GM19324 (cell line): ENCODE measurements at regions not wholly inside any gene's neighbourhood (a gene's known extent, or its start where the extent isn't known, plus 50 kb on each side); places are given as distances from the start of the nearest gene placed in this dataset.

Experiments
- ATAC-seq: cut with Tn5 transposase; IDR thresholded peaks from one replicate; pipeline ENCODE4 v1.9.1; 2021; ENCODE audit warnings: mild to moderate bottlenecking, moderate library complexity; ENCODE audit not compliant: unreplicated experiment, low FRiP score

DNA sequence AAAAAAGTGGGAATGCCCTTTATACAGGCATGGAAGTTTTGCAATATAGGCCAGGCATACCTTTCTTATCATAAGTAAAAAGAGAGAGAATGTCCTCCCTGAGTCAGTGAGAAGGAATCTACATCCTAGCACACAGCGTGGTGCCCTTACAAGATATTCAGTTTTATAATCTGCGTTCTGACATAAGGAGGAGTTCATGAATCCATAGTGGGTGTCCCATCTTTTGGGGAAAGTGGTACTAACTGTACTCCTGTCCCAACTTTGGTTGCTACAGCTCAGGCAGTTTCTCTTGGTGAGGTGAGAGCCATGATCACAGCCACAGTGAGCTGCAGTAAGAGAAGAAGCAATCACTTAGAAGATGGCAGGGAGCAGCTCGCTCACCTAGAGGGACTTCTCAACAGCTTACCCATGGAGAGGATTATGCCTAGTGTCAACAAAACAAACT lies 332.9 kb downstream of the BCAT1 start:
- ATAC-seq, result no peak

DNA sequence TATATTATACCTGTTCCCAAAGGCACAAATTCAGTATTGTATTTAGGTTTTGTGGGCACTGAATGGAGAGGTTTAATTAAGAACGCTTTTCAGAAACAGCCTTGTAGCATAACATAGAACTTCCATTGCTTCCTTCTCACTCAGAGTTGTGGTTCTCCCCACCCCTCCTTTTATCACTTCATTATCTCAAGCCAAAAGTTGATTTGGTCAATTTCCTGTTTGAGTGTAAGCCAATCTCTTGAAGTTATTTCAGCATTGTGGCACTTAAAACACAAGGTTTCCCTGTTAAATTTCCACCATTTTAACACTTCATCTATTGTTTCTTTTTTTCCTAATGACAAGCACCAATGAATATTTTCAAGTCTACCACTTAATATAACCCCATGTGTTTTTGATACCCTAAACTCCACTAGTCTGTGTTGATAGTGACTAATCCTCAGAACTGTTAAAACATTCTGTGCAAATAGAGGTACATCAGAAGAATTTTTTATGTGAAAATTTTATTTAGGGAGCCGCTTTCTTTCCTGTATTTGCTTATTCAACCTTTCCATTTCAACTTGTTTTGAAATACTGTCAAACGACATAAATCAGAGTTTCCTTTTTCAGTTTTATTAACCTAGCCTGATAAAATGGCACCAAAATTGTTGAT lies 340.1 kb downstream of the BCAT1 start:
- no peak for ATAC-seq

DNA sequence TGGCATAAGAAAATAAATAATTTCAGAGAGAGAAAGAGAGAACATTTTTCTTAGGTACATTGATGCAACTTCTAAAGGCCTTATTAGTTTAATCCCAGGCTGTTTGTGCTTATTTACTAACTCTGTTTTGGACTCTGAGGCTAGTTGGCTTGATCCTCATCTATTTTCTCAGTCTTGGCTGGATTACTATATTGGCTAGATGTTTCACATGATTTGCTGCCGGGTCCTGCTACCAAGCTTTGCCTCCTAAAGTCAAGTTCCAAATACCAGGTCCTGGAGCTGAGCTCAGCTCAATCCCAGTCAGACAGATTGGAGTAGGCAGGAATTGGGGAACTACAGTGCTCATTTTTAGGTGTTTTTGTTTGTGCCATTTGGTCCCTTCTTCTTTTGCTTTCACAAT lies 340.8 kb downstream of the BCAT1 start:
- ATAC-seq, result no peak

DNA sequence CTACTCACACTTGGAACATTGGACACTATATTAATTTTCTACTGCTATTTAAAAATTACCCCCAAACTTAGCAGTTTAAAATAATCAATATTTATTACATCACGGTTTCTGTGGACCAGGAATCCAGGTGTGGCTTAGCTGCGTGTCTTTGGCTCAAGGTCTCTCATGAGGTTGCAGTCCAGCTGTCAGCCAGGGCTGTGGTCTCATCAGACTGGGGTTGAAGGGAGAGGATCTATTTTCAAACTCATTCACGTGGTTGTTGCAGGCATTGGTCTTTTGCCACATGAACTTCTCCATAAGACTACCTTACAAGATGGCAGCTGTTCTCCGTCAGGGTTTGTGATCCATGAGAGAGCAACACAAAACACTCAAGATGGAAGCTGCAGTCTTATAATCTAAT lies 343.0 kb downstream of the BCAT1 start:
- ATAC-seq, result no peak

DNA sequence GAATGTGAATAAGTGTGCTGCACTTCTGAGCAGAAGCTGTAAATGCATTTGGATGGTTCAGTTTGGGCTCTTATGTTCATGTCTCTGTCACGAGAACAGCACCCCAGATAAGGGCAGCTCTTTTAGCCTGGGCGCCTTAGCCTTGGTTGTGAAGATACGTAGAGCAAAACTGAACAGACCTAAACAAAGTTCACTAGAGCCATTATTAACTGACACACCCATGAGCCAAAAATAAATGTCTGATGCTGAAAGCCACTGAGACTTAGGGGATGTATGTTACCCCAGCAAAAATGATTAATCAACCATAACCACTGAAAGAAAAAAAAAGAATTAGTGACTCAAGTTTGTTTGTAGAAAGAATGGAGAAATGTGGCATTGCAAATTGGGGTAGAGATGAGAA lies 343.4 kb downstream of the BCAT1 start:
- no peak for ATAC-seq

DNA sequence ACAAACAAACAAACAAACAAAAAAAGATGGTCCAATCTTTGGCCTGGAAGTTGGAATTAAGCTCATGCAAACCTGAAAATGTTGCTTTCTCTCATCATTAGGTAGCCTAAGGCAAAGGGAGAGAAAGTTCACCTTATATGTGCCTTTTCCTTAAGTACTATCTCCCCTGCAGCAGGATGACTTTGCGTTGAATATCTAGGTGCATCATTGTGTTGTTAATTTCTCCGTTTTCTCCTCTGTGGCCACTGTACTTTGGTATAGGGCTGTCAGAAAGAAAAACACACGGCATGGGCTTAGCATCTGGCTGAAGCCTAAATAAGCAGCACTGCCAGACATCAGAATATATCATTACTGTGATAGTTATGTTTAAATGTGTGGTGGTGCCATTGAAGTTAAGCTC lies 345.5 kb downstream of the BCAT1 start:
- no peak for ATAC-seq

DNA sequence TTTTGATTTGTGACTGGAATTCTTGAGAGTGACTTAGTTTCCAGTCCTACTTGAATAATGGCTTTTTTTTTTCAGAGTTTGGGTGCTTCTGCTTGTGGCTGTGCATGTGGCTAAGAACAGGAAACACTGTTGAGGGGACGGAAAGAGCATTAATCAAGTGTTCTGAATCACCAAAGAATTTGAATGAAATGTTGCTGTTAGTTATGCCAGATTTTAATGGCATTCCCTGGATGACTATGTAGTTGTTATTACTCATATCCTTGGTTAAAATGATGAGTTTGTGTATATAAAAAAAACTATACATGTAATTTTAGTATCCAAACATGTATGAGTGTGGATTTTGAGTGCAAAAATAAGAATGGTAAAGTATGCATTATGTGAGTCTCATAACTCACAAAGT lies 347.9 kb downstream of the BCAT1 start:
- ATAC-seq, result no peak

DNA sequence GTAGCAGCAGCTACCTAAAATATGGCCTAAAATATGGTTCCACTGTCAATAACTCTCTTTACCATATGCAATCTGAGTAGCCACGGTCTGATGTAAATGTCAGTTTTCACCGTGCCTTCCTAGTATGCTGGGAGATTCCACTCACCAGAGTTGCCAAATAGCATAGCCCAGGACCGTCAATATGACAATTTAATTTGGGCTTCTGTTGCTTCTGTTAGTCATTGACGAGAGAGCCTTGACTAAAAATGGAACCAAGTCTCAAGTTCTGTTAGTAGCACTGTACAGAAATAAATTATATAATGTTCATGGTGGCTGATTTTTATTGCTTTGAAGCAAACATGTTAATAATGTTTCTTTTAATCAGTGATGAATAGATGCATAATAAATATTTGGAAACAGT lies 348.4 kb downstream of the BCAT1 start:
- ATAC-seq, result no peak

DNA sequence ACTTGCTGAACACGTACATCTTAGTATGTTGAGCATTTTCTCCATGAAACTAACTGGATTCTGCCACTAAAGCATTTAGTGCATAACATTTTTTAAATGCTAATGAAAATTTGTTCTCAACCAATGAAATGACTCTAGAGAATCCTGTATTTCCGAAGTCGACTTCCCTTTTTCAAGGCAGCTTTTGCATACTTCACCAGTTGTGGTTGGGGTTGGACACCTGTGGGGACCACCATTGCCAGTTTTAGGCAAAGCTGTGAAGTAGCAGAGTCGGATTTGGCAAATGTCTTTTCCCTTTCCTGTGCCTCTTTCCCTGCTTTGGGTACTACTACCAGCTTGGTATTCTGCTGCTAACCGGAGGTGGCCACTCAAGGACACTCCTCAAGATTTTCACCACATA lies 349.2 kb downstream of the BCAT1 start:
- ATAC-seq, result no peak

DNA sequence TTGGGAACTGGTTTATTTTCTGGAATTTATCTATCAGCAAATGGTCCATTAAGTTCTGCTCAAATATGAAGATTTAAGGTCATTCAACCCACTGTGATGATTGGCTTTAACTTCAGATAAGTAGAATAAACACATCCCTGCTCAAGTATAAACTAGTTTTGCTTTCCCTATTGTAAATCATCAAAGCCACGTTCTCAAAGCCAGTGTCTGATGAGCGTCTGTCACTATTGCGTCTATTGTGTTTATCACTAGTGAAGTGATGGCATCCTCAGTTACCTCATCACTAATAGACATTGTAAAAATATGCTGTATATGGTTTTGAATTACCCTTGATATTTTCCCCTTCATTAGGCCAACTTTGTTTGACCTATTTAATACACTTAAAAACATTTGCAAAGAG lies 351.3 kb downstream of the BCAT1 start:
- ATAC-seq, result no peak

DNA sequence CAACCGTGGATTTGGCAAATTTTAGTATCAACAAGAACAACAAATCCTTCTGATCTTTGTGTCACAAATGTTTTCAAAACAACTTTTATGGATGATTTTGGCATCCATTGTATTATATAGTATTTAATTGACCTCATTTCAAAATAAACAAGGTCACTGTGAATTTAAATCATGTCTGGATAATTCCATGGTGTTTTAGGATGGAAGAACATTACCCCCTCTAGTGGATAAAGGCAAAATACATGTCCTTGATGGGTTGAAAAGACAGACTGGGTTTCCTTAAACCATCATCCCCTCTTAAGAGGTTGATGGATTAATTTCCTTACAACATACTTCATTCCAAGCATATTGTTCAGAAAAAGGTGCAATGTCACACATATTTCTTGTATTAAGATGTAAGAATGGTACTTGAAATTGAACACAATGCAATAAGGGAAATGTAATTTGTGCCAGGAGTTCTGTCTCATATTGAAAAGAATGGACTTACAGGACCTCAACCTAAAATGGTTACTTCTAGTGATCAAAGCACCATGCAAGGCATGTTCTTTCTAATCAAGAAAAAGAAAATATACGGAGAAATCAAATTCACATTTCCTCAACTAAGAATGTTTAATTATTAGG lies 352.0 kb downstream of the BCAT1 start:
- ATAC-seq, result no peak

DNA sequence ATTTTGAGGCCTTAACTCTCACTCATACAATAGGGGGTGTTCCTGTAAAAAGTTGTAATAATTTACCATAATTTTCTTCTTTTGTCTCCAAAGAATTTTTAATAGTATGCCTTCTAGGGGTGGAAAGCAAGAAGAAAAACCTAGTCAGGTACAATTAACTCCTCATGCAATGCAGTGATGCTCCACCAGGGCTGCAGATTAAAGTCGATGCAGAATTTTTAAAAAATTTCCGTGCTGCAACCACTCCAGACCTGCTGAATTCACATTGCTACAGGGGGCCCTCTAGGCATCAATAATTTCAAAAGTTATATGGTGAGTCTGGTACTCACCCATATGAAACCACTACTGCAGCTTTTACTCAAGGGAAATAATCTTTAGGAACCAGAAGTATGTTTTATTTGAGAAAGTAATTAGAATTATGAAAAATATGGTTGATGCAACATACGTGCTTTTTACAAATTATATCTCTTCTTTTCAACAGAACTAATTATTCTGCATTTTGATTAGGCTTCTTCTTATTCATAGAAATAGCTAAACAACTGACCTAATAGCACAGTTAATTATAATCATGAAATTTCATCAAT lies 353.2 kb downstream of the BCAT1 start:
- no peak for ATAC-seq

DNA sequence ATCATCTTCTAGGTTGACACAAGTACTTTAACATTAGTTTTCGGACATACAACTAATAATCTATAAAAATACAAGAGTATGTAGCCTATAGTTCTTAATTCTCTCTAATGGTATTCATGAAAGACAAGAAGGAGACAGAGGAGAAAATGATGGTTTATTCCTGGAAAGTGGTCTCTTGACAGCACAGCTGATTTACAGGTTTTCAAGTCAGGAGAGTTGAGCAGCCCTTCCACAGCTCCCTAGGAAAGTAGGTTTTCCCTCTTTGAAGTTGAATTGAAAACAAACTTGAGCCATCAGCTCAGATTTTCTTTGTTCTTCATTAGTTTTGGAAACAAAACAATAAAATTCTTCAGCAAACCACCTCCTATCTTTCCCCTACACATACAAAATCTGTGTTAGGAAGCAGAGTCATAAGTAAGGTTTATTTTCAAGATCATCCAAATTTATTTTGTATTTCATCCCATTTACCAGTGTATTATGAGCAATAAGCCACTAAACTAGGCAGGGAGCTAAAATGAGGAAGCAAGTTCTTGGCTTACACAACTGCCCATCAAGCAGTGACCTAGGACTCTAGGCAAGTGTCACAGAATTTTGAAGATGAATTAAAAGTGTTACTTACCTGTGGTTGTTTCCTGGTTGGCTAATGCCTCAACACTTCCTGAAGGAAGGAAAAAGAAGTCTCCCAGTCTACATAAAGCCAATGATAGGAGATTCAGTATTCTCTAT lies 357.0 kb downstream of the BCAT1 start:
- ATAC-seq, result no peak

DNA sequence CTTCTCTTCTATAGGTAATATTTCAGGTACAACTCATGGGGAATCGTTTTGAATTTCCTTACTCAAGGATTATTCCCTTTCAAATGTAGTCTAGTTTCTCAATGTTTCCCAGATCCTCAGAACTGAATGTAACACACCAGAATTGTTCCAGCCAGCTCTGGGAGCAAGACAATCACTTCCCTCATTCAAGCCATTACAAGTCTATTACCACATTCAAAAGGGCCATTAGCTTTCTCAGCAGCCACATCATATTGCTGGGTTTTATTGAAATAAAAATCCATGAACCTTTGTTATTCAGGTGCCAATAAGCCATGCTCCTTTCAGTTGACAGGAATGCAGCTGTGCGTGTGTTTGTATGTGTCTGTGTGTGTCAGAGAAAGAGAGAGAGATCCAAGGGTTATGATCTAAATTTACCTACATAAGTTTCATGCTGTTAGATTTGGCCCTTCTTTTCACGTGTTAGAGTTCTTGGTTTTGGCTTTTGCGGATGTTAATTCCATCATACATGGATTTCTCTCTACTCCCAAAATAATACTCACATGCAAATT lies 357.7 kb downstream of the BCAT1 start:
- ATAC-seq, result no peak

DNA sequence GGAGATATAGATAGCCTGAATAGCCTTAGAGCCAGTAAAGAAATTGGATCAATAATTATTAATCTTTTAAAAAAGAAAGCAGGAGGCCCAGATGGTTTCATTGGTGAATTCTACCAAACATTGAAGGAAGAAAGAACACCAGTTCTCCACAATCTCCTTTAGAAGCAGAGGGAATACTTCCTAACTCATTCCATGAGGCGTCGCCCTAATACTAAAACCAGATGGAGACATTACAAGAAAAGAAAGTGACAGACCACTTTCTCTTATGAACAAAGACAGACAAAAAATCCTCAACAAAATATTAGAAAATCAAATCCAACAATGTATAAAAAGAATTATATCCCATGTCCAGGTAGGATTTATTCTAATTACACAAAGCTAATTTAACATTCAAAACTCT lies 362.6 kb downstream of the BCAT1 start:
- no peak for ATAC-seq

DNA sequence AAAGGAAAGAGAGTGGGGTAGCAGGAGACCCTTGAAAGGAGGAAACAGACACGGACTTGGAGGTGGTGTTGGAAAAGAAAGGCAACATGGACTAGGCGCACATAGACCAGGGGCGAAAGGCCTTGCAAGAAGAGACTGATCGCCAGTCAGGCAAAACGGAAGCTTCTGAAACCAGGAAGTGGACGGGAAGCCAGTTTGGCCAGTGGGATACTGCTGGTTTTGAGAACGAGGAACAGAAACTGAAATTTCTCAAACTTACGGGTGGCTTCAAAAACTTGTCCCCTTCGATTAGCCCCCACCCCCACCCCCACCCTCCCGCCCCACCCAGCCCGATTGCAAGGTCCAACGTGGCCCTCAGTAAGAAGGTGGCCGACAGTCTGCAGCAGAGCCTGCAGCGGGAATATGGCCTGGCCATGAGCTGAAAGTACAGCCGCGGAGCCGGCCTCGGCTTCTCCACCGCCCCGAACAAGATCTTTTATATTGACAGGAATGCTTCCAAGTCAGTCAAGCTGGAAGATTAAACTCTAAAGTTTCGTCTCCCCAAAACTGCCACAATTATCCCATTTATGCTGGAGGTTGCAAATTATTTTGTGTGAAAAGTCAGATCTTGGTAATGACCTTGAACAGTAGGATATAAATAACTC lies 364.7 kb downstream of the BCAT1 start:
- no peak for ATAC-seq

DNA sequence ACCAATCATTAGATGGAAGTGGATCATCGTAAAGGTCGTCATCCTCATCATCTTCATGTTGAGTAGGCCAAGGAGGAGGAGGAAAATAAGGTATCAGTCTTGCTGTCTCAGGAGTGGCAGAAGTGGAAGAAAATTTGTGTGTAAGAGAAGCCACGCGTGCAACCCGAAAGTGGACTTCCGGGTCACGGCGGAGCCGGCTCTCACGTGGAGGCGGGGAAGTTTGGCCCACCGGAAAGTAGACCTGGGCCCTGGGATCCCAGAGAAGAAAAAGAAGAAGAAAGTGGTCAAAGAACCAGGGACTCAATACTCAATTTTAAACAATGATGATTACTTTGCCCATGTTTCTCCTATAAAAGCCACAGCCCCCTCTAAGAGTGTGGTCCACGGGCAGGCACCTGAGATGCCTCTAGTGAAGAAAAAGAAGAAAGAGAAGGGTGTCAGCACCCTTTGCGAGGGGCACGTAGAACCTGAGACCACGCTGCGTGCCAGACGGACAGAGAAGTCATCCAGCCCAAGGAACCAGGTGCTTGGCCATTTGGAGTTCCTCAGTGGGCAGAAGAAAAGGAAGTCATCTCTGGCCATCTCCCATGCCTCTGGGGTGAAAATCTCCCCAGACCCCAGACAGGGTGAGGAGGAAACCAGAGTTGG lies 365.8 kb downstream of the BCAT1 start:
- ATAC-seq, result no peak

DNA sequence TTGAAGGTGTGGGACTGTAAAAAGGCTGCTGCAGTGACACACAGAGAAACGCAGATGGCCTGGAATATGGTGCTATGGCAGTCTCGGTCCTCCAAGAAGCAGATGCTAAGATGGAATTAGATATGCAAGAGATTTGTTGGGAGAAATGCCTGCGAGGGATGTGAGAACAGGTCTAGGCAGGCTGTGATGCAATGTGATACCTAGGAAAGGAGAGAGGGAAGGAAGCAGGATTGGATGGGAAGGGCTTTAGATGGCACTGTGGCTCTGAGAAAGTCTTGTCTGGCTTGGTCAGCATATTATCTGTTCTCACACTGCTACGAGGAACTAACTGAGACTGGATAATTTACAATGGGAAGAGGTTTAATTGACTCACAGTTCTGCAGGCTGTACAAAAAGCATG lies 374.4 kb downstream of the BCAT1 start:
- no peak for ATAC-seq

DNA sequence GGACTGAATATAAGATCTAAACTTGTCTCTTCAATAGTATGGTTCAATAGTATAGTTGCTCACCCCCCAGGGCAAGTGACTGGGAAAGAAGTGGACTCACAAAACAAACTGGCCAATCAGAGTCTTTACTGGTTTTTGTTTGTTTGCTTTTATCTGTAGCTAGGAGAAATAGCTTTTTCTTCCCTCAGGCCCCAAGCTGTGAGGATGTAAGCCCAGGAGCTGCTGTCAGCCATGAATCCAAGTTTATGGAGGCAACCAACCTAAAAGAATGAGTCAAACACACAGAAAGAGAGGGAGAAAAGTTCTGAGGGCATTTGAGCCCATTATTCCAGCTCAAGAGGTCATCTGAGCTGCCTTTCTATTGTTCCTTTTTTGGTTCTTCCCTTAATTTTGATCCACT lies 375.3 kb downstream of the BCAT1 start:
- no peak for ATAC-seq

DNA sequence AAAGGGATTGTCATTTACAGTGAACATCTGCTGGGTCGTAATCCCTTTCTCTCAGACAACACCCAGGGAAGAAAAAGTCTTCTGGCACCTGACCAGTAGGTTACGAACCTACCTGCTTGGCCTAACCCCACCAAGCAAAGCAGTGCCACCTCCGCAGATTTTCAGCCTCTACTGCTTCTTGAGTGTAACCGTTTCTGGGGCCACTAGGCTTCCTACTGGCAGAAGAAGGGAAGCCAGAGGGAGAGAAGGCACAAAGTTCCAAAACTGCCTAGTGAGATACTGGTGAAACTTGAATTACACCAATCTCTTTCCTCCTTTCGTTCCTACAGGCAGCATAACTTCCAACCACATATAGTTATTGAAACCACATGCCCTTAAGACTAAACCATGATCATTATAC lies 383.6 kb downstream of the BCAT1 start:
- no peak for ATAC-seq
